Neural crest cell (in vitro differentiated cells): ENCODE measurements at regions not wholly inside any gene's neighbourhood (a gene's known extent, or its start where the extent isn't known, plus 50 kb on each side); places are given as distances from the start of the nearest gene placed in this dataset.

Experiments used
- DNase-seq: peaks from one replicate; pipeline ENCODE4 v3.0.0; 2021; ENCODE audit warnings: low read depth, mixed read lengths, low spot score
- H3K27ac Mint-ChIP-seq: one replicate; pipeline ENCODE4 v1.8.0; 2021; ENCODE audit warnings: mild to moderate bottlenecking, mixed read lengths; ENCODE audit not compliant: unreplicated experiment
- H3K27me3 Mint-ChIP-seq: 2 replicates; pipeline ENCODE4 v1.8.0; 2021; ENCODE audit warnings: low read depth, mild to moderate bottlenecking, mixed read lengths
- H3K36me3 Mint-ChIP-seq: 2 replicates; pipeline ENCODE4 v1.8.0; 2021; ENCODE audit warnings: low read depth, mild to moderate bottlenecking, mixed read lengths
- H3K4me1 Mint-ChIP-seq: 2 replicates; pipeline ENCODE4 v1.8.0; 2021; ENCODE audit warnings: mixed read lengths
- H3K4me3 Mint-ChIP-seq: one replicate; pipeline ENCODE4 v1.8.0; 2021; ENCODE audit warnings: mild to moderate bottlenecking, mixed read lengths
- H3K9me3 Mint-ChIP-seq: 2 replicates; pipeline ENCODE4 v1.8.0; 2021; ENCODE audit warnings: mixed read lengths
- TF ChIP-seq, protein P1 (sequence below): fragments of 200-600 bp; sonication (generic); conservative IDR thresholded peaks from 2 replicates; pipeline ENCODE4 v1.5.0; 2021; ENCODE audit warnings: antibody characterized with exemption, mild to moderate bottlenecking

DNA sequence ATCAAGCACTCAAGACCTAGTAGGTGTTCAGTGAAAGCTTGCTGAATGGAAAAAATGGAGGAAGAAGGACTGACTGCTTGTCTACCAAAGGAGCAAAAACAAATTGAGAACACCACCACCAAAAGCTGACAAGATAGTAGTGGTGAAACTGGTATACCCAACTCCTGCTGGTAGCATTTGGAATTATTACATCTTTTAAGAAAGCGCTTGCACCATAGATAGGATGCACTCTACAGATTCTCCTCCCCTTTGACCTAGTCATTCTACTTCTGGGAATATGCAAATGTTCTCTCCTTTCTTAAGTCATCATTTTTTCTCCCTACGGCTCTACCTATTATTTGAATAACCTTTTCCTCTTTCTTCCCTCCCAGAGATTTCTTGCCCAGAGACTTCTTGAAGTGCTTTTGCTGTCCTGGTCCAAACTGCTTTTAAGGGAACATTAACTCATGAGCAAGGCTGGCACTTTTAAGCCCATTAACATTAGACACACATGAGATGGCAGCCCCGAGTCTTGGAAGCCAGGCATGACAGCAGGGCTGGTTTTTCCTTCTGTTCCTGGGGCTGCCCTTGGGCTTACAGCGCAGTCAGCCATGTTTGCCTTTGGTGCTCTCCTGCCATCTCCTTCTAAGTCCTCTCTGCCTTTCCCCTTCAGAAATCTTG lies 75.0 kb upstream of the TLE3 start:
- no peak overlapping the region for H3K27ac Mint-ChIP-seq
- no peaks in the 10 kb centered on the region for H3K36me3 Mint-ChIP-seq
- peaks cover 5% of the 10 kb centered on the region for H3K27me3 Mint-ChIP-seq
- peaks cover 6% of the 10 kb centered on the region for H3K4me1 Mint-ChIP-seq
- DNase-seq, result no peak
- no peak overlapping the region for H3K4me3 Mint-ChIP-seq
- TF ChIP-seq, protein P1, sequence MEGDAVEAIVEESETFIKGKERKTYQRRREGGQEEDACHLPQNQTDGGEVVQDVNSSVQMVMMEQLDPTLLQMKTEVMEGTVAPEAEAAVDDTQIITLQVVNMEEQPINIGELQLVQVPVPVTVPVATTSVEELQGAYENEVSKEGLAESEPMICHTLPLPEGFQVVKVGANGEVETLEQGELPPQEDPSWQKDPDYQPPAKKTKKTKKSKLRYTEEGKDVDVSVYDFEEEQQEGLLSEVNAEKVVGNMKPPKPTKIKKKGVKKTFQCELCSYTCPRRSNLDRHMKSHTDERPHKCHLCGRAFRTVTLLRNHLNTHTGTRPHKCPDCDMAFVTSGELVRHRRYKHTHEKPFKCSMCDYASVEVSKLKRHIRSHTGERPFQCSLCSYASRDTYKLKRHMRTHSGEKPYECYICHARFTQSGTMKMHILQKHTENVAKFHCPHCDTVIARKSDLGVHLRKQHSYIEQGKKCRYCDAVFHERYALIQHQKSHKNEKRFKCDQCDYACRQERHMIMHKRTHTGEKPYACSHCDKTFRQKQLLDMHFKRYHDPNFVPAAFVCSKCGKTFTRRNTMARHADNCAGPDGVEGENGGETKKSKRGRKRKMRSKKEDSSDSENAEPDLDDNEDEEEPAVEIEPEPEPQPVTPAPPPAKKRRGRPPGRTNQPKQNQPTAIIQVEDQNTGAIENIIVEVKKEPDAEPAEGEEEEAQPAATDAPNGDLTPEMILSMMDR, result peak; percentile 22
- H3K9me3 Mint-ChIP-seq, result no peaks in the 10 kb centered on the region

DNA sequence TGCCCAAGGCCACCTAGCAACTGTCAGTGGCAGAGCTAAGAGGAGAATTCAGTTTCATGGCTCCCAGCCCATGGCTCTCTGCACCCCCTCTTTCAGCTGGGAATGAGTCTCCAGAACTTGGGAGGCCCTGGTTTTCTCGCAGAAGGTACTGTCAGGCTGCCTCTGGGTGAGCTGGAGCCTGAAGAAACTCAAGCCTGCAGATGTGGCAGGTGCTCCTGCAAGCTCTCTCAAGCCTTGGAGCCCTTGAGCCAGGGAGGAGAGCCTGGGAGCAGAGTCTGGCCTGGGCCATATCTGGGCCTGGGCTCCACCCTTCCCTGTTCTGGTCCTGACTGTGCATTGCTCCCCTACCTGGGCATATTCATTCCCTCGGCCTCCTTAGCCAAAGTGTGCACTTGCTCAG lies 74.4 kb upstream of the TLE3 start:
- peaks cover 6% of the 10 kb centered on the region for H3K4me1 Mint-ChIP-seq
- H3K9me3 Mint-ChIP-seq, result no peaks in the 10 kb centered on the region
- TF ChIP-seq, protein P1, result no peak
- no peaks in the 10 kb centered on the region for H3K36me3 Mint-ChIP-seq
- H3K4me3 Mint-ChIP-seq, result no peak overlapping the region
- DNase-seq, result no peak
- no peak overlapping the region for H3K27ac Mint-ChIP-seq
- H3K27me3 Mint-ChIP-seq, result peaks cover 5% of the 10 kb centered on the region

DNA sequence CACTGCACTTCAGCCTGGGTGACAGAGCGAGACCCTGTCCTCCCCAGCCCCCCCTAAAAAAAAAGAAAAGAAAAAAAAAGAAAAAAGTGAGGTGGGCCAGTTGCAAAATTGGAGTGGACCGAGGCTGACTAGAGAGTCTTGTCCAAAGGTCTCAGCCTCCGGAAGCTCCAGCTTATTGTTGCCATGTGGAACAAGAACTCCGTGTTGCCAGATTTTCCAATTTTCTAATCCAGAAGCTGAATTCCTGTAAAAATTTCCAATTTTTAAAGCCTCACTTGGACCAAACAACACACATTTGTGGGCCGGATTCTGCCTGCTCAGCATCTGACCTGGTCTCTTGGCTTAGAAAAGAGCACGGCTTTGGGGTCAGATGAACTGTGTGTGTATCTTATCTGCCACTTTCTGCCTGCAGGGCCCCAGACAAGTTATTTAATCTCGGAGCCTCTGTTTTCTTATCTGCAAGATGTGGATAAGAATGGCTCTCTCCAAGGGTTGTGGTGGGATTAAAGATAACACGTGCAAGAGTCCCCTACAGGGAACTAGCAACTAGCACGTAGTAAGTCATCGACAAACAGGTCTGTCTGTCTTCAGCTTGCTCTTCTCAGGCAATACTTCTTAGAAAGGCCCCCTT lies 73.7 kb upstream of the TLE3 start:
- H3K27ac Mint-ChIP-seq, result no peak overlapping the region
- H3K4me1 Mint-ChIP-seq, result peaks cover 12% of the 10 kb centered on the region
- TF ChIP-seq, protein P1, result no peak
- H3K36me3 Mint-ChIP-seq, result no peaks in the 10 kb centered on the region
- H3K9me3 Mint-ChIP-seq, result no peaks in the 10 kb centered on the region
- H3K4me3 Mint-ChIP-seq, result no peak overlapping the region
- no peak for DNase-seq
- peaks cover 5% of the 10 kb centered on the region for H3K27me3 Mint-ChIP-seq

DNA sequence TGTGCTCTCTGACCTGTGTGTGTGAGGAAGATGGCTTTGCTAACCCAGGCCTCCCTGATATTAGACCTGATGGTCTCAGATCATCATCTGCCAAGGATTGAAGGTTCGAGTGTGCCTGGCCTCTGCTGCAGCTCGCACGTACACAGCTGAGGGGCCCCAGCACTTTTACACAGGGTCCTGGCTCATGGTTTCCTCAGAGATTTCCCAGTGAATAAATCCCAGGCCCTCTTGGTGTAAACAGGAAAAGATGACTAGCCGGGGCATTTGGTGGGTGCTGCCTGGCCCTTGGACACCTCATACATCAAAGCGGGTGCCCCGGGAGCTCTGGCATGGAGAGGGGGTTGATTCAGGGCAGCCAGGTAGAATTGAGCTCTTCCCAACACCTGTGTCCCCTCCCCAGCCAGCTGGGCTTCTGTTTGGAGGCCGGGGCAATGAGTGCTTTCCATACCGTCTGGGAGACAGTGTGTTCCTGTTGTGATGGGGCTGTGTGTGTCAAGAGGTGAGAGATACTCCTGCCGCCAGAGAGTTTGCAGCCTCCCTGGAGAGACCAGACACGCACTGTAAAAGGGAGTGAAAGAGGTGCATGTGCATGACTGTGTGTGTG lies 72.5 kb upstream of the TLE3 start:
- Mint-ChIP-seq H3K27ac (peak overlapping the region; percentile 13), H3K36me3 (no peaks in the 10 kb centered on the region), H3K4me1 (peaks cover 22% of the 10 kb centered on the region)

DNA sequence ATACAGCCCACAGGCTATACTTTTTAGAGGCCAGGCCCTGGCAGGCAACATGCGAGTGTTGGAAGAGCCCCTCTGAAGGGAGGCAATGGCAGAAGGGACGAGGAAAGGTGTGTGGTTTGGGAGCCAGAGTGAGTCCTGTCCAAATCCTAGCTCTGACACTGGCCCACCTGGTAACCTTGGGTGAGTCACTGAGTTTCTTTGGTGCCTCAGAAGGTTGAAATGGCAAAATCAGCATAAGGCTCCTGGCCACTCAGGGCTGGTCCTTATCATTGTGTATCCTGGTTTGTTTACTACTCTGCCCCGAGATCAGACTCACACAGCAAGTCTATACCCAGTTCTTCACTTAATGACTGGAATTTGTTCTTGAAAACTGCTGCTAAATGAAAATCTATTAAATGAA lies 71.4 kb upstream of the TLE3 start:
- Mint-ChIP-seq H3K36me3 (no peaks in the 10 kb centered on the region), H3K4me3 (no peak overlapping the region), H3K27ac (no peak overlapping the region), H3K27me3 (peaks cover 7% of the 10 kb centered on the region), H3K9me3 (no peaks in the 10 kb centered on the region), H3K4me1 (peaks cover 27% of the 10 kb centered on the region)
- DNase-seq, result no peak
- TF ChIP-seq, protein P1, result no peak

More for the DNA sequence above, 72.5 kb upstream of the TLE3 start:
- Mint-ChIP-seq H3K9me3 (no peaks in the 10 kb centered on the region), H3K27me3 (peaks cover 7% of the 10 kb centered on the region), H3K4me3 (no peak overlapping the region)
- TF ChIP-seq, protein P1, result no peak
- no peak for DNase-seq
